Vagina (tissue), 2 donors: ENCODE measurements at regions not wholly inside any gene's neighbourhood (a gene's known extent, or its start where the extent isn't known, plus 50 kb on each side); places are given as distances from the start of the nearest gene placed in this dataset.

Experiments used
- DNase-seq, 2 donors: peaks; one replicate each; pipeline ENCODE4 v3.0.0-alpha.2; 2017; ENCODE audit errors: extremely low spot score in 2 of 2
- H3K27ac ChIP-seq: fragments of 200-600 bp; sonication (generic); one replicate; pipeline ENCODE4 v1.5.1; 2019
- H3K27me3 ChIP-seq: fragments of 200-600 bp; sonication (generic); one replicate; pipeline ENCODE4 v1.5.1; 2019
- H3K36me3 ChIP-seq, 2 donors: fragments of 200-600 bp; sonication (generic); one replicate each; pipeline ENCODE4 v1.5.1; 2017 to 2019
- H3K4me1 ChIP-seq: fragments of 200-600 bp; sonication (generic); one replicate; pipeline ENCODE4 v1.5.1; 2019
- H3K4me3 ChIP-seq, 2 donors: fragments of 200-600 bp; sonication (generic); 1 replicate in 1 of 2; 2 replicates in 1 of 2; pipeline ENCODE4 v1.5.1; 2016 to 2019
- H3K9me3 ChIP-seq: fragments of 200-600 bp; sonication (generic); one replicate; pipeline ENCODE4 v1.5.1; 2019
- POLR2A ChIP-seq, 2 donors: fragments of 450-650 bp; IDR thresholded peaks; one replicate each; pipeline ENCODE4 v1.6.1; 2017; ENCODE audit warnings: antibody characterized with exemption in 2 of 2, mild to moderate bottlenecking in 2 of 2, moderate library complexity in 2 of 2
- POLR2AphosphoS5 ChIP-seq, 2 donors: sonication (generic); formaldehyde crosslinking; IDR thresholded peaks; one replicate each; pipeline ENCODE4 v1.9.0; 2017; ENCODE audit warnings: antibody characterized with exemption in 2 of 2, mild to moderate bottlenecking in 2 of 2, low read depth in 1 of 2; ENCODE audit not compliant: insufficient read depth in 1 of 2
- intact Hi-C: fragments of 100-400 bp; cut with DNase I; formaldehyde crosslinking; loops from one replicate; pipeline ENCODE4 v1.15.1; 2023
- TF ChIP-seq, protein P1 (sequence below), 3 experiments: fragments of 450-650 bp in 2 of 3; fragments of 200-600 bp in 1 of 3; sonication (generic) in 1 of 3; IDR thresholded peaks; one replicate each; pipeline ENCODE4 v1.5.1; 2017 to 2019; ENCODE audit warnings: antibody characterized with exemption in 3 of 3, mild to moderate bottlenecking in 2 of 3, moderate library complexity in 2 of 3

DNA sequence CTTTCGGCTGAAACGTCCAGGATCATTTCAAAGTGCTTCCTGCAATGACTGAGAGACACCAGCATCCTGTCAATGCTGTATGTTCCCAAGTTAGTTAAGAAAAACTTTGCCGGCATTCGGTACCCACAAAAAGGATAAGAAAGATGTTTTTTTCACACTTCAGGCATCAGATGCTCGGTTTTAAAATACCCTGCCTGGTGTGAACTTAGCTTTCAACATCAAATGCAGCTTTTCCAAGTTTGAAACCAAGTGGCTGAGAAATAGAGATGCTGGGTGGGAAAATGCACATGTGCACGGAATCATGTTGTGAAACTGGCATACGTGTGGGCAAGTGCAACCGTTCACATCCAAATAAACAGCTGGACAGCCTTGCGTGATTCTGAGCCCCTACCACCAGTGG lies 254.9 kb upstream of the IGF1R start:
- H3K27me3 ChIP-seq = no peaks in the 10 kb centered on the region
- H3K9me3 ChIP-seq = no peaks in the 10 kb centered on the region
- DNase-seq = no peak
- TF ChIP-seq POLR2AphosphoS5 (IDR thresholded peaks at IDR 0.05; ENCODE audit: insufficient read depth in 1 of 2, low read depth in 1 of 2) (no peak), POLR2A (IDR thresholded peaks at IDR 0.05) (no peak)
- TF ChIP-seq, protein P1, sequence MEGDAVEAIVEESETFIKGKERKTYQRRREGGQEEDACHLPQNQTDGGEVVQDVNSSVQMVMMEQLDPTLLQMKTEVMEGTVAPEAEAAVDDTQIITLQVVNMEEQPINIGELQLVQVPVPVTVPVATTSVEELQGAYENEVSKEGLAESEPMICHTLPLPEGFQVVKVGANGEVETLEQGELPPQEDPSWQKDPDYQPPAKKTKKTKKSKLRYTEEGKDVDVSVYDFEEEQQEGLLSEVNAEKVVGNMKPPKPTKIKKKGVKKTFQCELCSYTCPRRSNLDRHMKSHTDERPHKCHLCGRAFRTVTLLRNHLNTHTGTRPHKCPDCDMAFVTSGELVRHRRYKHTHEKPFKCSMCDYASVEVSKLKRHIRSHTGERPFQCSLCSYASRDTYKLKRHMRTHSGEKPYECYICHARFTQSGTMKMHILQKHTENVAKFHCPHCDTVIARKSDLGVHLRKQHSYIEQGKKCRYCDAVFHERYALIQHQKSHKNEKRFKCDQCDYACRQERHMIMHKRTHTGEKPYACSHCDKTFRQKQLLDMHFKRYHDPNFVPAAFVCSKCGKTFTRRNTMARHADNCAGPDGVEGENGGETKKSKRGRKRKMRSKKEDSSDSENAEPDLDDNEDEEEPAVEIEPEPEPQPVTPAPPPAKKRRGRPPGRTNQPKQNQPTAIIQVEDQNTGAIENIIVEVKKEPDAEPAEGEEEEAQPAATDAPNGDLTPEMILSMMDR (IDR thresholded peaks at IDR 0.05) = no peak
- H3K4me1 ChIP-seq = no peaks in the 10 kb centered on the region
- H3K4me3 ChIP-seq = no peak overlapping the region
- H3K27ac ChIP-seq = no peak overlapping the region
- no peaks in the 10 kb centered on the region for H3K36me3 ChIP-seq
- intact Hi-C loops = no loop called here

DNA sequence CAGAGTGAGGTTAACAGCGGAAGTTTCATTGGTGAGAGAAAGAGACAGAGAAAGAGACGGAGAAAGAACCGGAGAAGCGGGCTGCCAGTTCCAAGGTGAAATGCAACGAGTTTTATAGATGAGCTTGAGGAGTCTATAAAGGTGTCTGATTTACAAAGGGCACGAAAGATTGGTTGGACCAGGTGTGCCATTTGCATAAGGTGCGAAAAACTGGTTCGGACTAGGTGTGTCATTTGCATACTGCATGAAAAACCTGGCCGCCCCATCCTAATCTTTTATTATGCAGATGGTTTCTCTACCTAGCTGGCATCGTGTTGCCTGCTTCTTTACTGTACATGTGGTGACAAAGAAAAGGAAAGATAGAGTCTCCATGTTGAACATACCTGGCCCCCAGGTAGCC lies 253.8 kb upstream of the IGF1R start:
- H3K27ac ChIP-seq = no peak overlapping the region
- TF ChIP-seq, protein P1 (IDR thresholded peaks at IDR 0.05) = no peak
- TF ChIP-seq POLR2AphosphoS5 (IDR thresholded peaks at IDR 0.05; ENCODE audit: insufficient read depth in 1 of 2, low read depth in 1 of 2) (no peak), POLR2A (IDR thresholded peaks at IDR 0.05) (no peak)
- H3K4me1 ChIP-seq = no peaks in the 10 kb centered on the region
- intact Hi-C loops = no loop called here
- no peak overlapping the region for H3K4me3 ChIP-seq
- no peaks in the 10 kb centered on the region for H3K9me3 ChIP-seq
- H3K36me3 ChIP-seq = no peaks in the 10 kb centered on the region
- H3K27me3 ChIP-seq = no peaks in the 10 kb centered on the region
- DNase-seq = no peak

DNA sequence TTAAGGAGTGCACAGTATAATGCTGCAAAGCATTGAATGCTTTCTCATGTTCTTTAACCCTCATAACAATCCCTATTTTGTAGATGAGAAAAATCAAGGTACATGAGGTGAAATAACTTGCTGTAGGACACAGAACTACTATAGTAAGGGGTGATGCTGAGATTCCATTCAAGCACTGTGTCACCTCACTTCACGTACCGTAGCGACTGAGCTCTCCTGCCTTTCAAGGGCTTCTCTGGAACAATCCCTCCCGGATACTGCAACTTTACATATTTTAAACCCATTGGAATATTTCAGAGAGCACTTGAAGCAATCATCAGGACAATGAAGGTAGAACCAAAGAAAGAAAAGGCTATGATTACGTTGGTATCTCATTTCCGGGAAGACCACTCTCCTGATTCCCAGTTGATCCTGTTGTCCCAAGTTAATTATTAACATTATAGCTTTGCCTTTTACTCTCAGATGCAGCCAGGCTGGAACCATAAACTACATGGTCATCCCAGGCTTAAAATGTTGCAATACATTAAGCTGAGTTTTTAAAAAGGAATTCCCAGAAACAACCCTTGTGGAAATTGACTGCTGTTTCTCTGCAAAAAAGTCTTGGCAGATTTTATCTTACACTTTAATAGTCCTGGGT lies 252.2 kb upstream of the IGF1R start:
- Histone ChIP-seq H3K4me1 (no peaks in the 10 kb centered on the region), H3K4me3 (no peak overlapping the region), H3K9me3 (no peaks in the 10 kb centered on the region), H3K27ac (no peak overlapping the region), H3K36me3 (no peaks in the 10 kb centered on the region), H3K27me3 (no peaks in the 10 kb centered on the region)
- no peak for DNase-seq
- intact Hi-C loops = no loop called here
- TF ChIP-seq POLR2AphosphoS5 (IDR thresholded peaks at IDR 0.05; ENCODE audit: insufficient read depth in 1 of 2, low read depth in 1 of 2) (no peak), POLR2A (IDR thresholded peaks at IDR 0.05) (no peak)

DNA sequence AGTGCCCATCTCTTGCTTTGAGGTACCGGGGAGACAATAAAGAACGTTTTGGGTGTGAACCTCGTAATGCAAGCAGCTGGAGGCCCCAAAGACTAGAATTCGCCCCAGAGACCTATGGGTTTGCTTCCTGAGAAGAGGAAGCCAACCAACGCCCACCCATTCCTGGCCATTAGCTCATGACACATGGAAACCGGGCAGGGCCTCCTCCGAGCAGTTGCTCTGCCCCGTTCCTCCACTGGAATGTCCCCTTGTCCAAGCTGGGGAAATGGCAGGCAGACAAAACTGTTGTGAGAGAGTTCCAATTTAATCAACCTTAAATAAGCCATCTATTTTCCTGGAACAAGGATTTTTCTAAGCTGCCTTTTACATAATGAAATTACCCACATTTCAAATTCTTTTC lies 250.9 kb upstream of the IGF1R start:
- Histone ChIP-seq H3K27me3 (no peaks in the 10 kb centered on the region), H3K4me1 (no peaks in the 10 kb centered on the region), H3K36me3 (no peaks in the 10 kb centered on the region), H3K4me3 (no peak overlapping the region), H3K9me3 (no peaks in the 10 kb centered on the region), H3K27ac (no peak overlapping the region)
- no peak for DNase-seq
- no peak for TF ChIP-seq POLR2AphosphoS5 (IDR thresholded peaks at IDR 0.05; ENCODE audit: insufficient read depth in 1 of 2, low read depth in 1 of 2)
- TF ChIP-seq POLR2A (IDR thresholded peaks at IDR 0.05) = no peak
- TF ChIP-seq, protein P1 (IDR thresholded peaks at IDR 0.05) = no peak
- intact Hi-C loops = no loop called here

DNA sequence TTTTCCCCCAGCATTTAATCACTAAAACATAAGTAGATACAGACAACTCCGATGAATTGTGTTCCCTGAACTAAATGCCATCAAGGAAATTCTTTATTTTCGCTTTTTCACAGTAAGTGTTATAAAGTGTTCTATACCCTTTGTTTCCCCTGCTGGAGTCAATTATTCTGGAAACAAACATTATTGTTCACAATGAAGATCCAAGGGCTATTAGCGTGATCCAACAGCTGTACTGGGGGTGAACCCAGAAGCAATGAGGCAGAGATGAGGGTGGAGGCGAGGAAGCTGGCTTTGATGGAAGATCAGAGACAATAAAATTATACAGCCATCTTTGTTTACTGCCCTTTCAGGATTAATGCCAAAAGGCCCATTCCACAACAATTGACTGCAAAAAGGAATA lies 250.3 kb upstream of the IGF1R start:
- no peak overlapping the region for H3K4me3 ChIP-seq
- no peak for DNase-seq
- H3K27me3 ChIP-seq = no peaks in the 10 kb centered on the region
- no peak overlapping the region for H3K27ac ChIP-seq
- no peaks in the 10 kb centered on the region for H3K9me3 ChIP-seq
- intact Hi-C loops = no loop called here
- H3K4me1 ChIP-seq = no peaks in the 10 kb centered on the region
- H3K36me3 ChIP-seq = no peaks in the 10 kb centered on the region
- TF ChIP-seq POLR2AphosphoS5 (IDR thresholded peaks at IDR 0.05; ENCODE audit: insufficient read depth in 1 of 2, low read depth in 1 of 2) (no peak), POLR2A (IDR thresholded peaks at IDR 0.05) (no peak)
- TF ChIP-seq, protein P1 (IDR thresholded peaks at IDR 0.05) = no peak
